AG10803 (cell line): ENCODE measurements at regions not wholly inside any gene's neighbourhood (a gene's known extent, or its start where the extent isn't known, plus 50 kb on each side); places are given as distances from the start of the nearest gene placed in this dataset.
A peak's percentile ranks its signal among the peaks of the same experiment; 100 is the strongest.

Experiments
- DNase-seq: peaks from one replicate; pipeline ENCODE4 v3.0.0; 2010; ENCODE audit warnings: low read depth
- H3K4me3 ChIP-seq: 2 replicates; pipeline ENCODE4 v1.5.1; 2011; ENCODE audit warnings: mild to moderate bottlenecking, low read length, control low read depth
- CTCF ChIP-seq: conservative IDR thresholded peaks from 2 replicates; pipeline ENCODE4 v1.5.1; 2011; ENCODE audit warnings: mild to moderate bottlenecking, low read length, control low read depth, inconsistent platforms

GRCh38 chrX:139304471-139304870 lies 226.1 kb upstream of the F9 start:
- DNase-seq: no peak
- no peak for TF ChIP-seq CTCF
- no peak overlapping the region for H3K4me3 ChIP-seq

- no peak for DNase-seq
- no peak for TF ChIP-seq CTCF
- no peak overlapping the region for H3K4me3 ChIP-seq
Observed at GRCh38 chrX:139299309-139299708, 231.2 kb upstream of the F9 start.

GRCh38 chrX:139298437-139298836 lies 232.1 kb upstream of the F9 start:
- DNase-seq: no peak
- no peak for TF ChIP-seq CTCF
- no peak overlapping the region for H3K4me3 ChIP-seq

- H3K4me3 ChIP-seq: no peak overlapping the region
- no peak for TF ChIP-seq CTCF
- no peak for DNase-seq
Observed at GRCh38 chrX:139297638-139298037, 232.9 kb upstream of the F9 start.

GRCh38 chrX:139293991-139294390 lies 236.5 kb upstream of the F9 start:
- DNase-seq: no peak
- TF ChIP-seq CTCF: no peak
- no peak overlapping the region for H3K4me3 ChIP-seq

- H3K4me3 ChIP-seq: no peak overlapping the region
- DNase-seq: peak; percentile 36
- TF ChIP-seq CTCF: no peak
Observed at GRCh38 chrX:139290310-139290709, 240.2 kb upstream of the F9 start.

GRCh38 chrX:139287155-139287924 lies 243.2 kb upstream of the F9 start:
- no peak for TF ChIP-seq CTCF
- no peak overlapping the region for H3K4me3 ChIP-seq
- no peak for DNase-seq
